PC-9 (cell line): ENCODE measurements at regions not wholly inside any gene's neighbourhood (a gene's known extent, or its start where the extent isn't known, plus 50 kb on each side); places are given as distances from the start of the nearest gene placed in this dataset.

Experiments used
- CTCF ChIP-seq: fragments of 200-600 bp; sonication (generic); conservative IDR thresholded peaks from 2 replicates; pipeline ENCODE4 v1.6.1; 2017; ENCODE audit warnings: mixed run types, antibody characterized with exemption, mild to moderate bottlenecking, moderate library complexity
- EZH2 ChIP-seq: fragments of 200-600 bp; sonication (generic); IDR thresholded peaks from 2 replicates; pipeline ENCODE4 v1.8.0; 2017; ENCODE audit warnings: antibody characterized with exemption, low read depth

- TF ChIP-seq CTCF (no peak), EZH2 (no peak)
Observed at GRCh38 chr11:95684701-95685100, 104.9 kb downstream of the FAM76B start.
